DOHH2 (cell line): ENCODE measurements at regions not wholly inside any gene's neighbourhood (a gene's known extent, or its start where the extent isn't known, plus 50 kb on each side); places are given as distances from the start of the nearest gene placed in this dataset.

ENCODE experiments used
- CTCF ChIP-seq: fragments of 200-600 bp; sonication (generic); IDR thresholded peaks from one replicate; pipeline ENCODE4 v1.5.1; 2014; ENCODE audit warnings: antibody characterized with exemption, mild to moderate bottlenecking, low read depth, low read length; ENCODE audit not compliant: poor library complexity, severe bottlenecking
- EZH2phosphoT487 ChIP-seq: fragments of 200-600 bp; sonication (generic); IDR thresholded peaks from 2 replicates; pipeline ENCODE4 v1.6.1; 2017; ENCODE audit warnings: borderline replicate concordance, mild to moderate bottlenecking, antibody characterized with exemption, low read length, moderate library complexity, mixed read lengths

- no peak for TF ChIP-seq CTCF
- TF ChIP-seq EZH2phosphoT487 = no peak
Observed at GRCh38 chr2:64749446-64749845, 95.7 kb upstream of the SERTAD2 start.
